Activated CD8-positive, alpha-beta T cell treated with anti-CD3 and anti-CD28 coated beads for 36 hours (primary cell): ENCODE measurements at regions not wholly inside any gene's neighbourhood (a gene's known extent, or its start where the extent isn't known, plus 50 kb on each side); places are given as distances from the start of the nearest gene placed in this dataset.

Experiments
- ATAC-seq: fragments of 200-7000 bp; cut with Tn5 transposase; one replicate; pipeline ENCODE4 v1.10.0; 2021; ENCODE audit warnings: mild to moderate bottlenecking, moderate library complexity
- CTCF ChIA-PET: fragments of 350-600 bp; sonication (Branson Sonifier 250); formaldehyde crosslinking; loops from one replicate; lab custom pipeline; 2021; ENCODE audit warnings: antibody characterized with exemption; lab: Charles Lee
- POLR2A ChIA-PET: fragments of 350-600 bp; sonication (Branson Sonifier 250); formaldehyde crosslinking; loops from one replicate; lab custom pipeline; 2021; ENCODE audit warnings: antibody characterized with exemption; lab: Charles Lee
- DNase-seq: peaks from one replicate; pipeline ENCODE4 v3.0.0-alpha.2; 2020
- H3K27ac Mint-ChIP-seq: one replicate; pipeline ENCODE4 v1.8.0; 2021; ENCODE audit warnings: mild to moderate bottlenecking, mixed read lengths
- H3K27me3 Mint-ChIP-seq: one replicate; pipeline ENCODE4 v1.8.0; 2021; ENCODE audit warnings: mixed read lengths
- H3K36me3 Mint-ChIP-seq: one replicate; pipeline ENCODE4 v1.8.0; 2021; ENCODE audit warnings: low read depth, mixed read lengths
- H3K4me1 Mint-ChIP-seq: one replicate; pipeline ENCODE4 v1.8.0; 2021; ENCODE audit warnings: low read depth, mixed read lengths
- H3K4me3 Mint-ChIP-seq: one replicate; pipeline ENCODE4 v1.8.0; 2021; ENCODE audit warnings: mild to moderate bottlenecking, moderate library complexity, mixed read lengths
- H3K9me3 Mint-ChIP-seq: one replicate; pipeline ENCODE4 v1.8.0; 2021; ENCODE audit warnings: mixed read lengths
- intact Hi-C: fragments of 100-400 bp; cut with micrococcal nuclease; formaldehyde crosslinking; loops from one replicate; pipeline ENCODE4 v1.10.0; 2022
- TF ChIP-seq, protein P1 (sequence below): fragments of 200-600 bp; IDR thresholded peaks from one replicate; pipeline ENCODE4 v1.8.0; 2022; ENCODE audit warnings: antibody characterized with exemption, mild to moderate bottlenecking

DNA sequence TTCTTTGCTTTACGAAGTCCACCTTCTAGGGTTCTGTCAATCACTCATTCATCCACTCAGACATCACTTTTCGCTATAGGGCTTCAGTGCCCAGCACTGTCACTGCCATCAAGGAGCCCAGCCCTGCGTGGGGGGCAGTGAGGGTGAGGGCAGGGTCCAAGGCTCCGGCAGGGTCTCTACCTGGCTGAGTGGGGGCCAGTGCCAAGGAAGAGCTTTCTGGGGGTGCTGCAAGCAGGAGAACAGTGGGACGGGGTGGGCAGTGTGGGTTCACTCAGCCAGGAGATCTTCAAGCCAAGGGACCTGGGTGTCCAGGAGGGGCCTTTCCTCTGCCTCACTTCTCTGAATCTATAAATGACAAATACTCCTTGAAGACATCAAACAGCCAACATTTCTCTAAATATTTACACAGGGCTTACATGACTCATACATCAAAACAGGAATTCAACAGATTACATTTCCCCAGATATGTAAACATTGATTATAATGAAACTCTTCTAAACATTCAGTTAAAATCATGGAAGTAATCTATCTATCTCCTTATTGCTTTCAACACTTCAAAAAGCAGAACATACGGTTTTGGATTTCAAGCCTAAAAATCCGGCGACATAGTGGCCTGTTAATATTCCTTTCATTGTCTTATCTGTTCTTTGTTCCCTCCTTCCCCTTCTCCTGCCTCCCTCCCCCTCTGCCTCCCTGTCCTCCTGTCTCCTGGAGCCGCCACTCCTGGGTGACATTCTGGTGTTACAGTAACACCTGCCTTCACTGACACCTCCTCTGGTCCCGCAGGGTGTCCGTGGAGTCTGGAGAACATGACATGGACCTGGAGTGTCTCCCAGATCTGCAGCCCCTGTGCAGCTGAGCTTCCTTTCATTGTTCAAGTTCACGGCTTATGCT is 94.4 kb upstream of the ADRA2C start:
- ChIA-PET CTCF (no interaction called here), POLR2A (no interaction called here)

DNA sequence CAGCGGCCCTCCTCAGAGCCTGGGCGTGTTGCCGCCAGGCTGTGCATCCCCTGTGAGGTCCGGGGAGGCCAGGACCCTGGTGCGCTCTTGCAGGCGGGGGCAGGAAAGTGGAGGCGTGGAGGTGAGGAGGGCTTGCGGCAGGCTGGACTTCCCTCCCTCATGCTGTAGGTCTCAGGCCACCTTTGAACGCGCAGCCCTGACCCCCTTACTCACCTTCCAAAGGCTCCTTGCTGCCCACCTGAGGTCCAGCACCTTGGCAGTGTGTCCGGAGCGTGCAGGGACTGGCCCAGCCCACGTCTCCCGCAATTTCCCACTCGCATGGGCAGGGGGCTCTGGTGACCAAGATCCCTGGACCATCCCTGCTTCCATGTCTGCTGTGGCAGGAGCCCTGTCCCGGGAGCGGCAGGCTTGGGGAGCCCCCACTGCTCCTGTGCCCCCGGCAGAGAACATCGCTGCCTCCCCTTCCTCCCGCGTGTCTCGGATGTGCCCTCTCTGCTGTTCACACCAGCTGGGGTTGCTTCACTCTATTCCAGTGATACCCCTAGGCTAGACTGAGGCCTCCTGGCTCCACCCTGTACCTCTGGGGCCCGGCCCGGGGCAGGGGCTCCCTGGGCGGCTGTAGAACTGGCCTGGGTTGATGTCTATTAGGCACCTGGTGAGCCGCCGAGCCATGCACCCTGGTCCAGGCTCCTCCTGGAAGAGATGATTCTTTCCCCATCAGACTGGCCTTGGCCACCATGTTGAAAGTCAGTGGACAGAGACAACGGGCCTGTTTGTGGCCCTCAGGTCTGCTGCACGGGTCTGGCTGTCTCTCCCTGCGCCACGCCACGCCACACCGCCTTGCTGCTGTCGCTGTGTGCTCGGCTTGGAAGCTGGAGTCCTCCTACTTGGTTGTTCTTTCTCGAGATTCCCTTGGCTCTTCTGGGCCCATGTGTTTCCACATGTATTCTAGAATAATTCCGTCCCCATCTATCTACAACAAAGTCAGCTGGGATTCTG is 95.4 kb upstream of the ADRA2C start:
- peaks cover 3% of the 10 kb centered on the region for H3K9me3 Mint-ChIP-seq
- H3K4me1 Mint-ChIP-seq: no peaks in the 10 kb centered on the region
- intact Hi-C loops: no loop called here
- peaks cover 6% of the 10 kb centered on the region for H3K27me3 Mint-ChIP-seq
- TF ChIP-seq, protein P1, sequence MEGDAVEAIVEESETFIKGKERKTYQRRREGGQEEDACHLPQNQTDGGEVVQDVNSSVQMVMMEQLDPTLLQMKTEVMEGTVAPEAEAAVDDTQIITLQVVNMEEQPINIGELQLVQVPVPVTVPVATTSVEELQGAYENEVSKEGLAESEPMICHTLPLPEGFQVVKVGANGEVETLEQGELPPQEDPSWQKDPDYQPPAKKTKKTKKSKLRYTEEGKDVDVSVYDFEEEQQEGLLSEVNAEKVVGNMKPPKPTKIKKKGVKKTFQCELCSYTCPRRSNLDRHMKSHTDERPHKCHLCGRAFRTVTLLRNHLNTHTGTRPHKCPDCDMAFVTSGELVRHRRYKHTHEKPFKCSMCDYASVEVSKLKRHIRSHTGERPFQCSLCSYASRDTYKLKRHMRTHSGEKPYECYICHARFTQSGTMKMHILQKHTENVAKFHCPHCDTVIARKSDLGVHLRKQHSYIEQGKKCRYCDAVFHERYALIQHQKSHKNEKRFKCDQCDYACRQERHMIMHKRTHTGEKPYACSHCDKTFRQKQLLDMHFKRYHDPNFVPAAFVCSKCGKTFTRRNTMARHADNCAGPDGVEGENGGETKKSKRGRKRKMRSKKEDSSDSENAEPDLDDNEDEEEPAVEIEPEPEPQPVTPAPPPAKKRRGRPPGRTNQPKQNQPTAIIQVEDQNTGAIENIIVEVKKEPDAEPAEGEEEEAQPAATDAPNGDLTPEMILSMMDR: no peak
- ChIA-PET CTCF (no interaction called here), POLR2A (no interaction called here)
- H3K27ac Mint-ChIP-seq: no peak overlapping the region
- no peak overlapping the region for H3K4me3 Mint-ChIP-seq
- no peaks in the 10 kb centered on the region for H3K36me3 Mint-ChIP-seq
- ATAC-seq: no peak
- no peak for DNase-seq

More for the DNA sequence above, 94.4 kb upstream of the ADRA2C start:
- Mint-ChIP-seq H3K36me3 (no peaks in the 10 kb centered on the region), H3K27me3 (peaks cover 6% of the 10 kb centered on the region), H3K4me1 (no peaks in the 10 kb centered on the region), H3K4me3 (no peak overlapping the region), H3K27ac (no peak overlapping the region), H3K9me3 (peaks cover 3% of the 10 kb centered on the region)
- no peak for DNase-seq
- intact Hi-C loops: no loop called here
- TF ChIP-seq, protein P1: no peak
- ATAC-seq: no peak

DNA sequence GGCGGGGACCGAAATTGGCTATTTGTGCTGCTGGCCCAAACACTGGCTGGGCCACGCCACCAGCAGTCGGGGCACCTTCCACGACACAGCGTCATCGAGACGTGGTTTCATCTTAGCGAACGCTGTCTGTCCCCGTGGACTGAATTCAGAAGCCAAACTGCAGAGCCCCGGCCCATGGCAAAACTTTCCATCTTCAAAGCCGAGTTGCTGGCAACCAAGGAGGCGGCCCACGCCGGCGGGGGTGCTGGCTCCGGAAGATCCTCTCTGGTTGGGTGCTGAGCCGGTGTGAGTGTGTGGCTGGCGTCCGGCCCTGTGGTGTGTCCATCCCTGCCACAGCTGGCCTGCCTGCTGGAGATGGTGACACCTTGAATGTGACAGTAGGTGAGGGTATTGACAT is 96.6 kb upstream of the ADRA2C start:
- TF ChIP-seq, protein P1: no peak
- Mint-ChIP-seq H3K36me3 (no peaks in the 10 kb centered on the region), H3K4me3 (no peak overlapping the region), H3K27me3 (peaks cover 2% of the 10 kb centered on the region), H3K9me3 (peaks cover 3% of the 10 kb centered on the region), H3K4me1 (no peaks in the 10 kb centered on the region), H3K27ac (no peak overlapping the region)
- intact Hi-C loops: no loop called here
- DNase-seq (no peak), ATAC-seq (no peak)
- ChIA-PET POLR2A (no interaction called here), CTCF (no interaction called here)

DNA sequence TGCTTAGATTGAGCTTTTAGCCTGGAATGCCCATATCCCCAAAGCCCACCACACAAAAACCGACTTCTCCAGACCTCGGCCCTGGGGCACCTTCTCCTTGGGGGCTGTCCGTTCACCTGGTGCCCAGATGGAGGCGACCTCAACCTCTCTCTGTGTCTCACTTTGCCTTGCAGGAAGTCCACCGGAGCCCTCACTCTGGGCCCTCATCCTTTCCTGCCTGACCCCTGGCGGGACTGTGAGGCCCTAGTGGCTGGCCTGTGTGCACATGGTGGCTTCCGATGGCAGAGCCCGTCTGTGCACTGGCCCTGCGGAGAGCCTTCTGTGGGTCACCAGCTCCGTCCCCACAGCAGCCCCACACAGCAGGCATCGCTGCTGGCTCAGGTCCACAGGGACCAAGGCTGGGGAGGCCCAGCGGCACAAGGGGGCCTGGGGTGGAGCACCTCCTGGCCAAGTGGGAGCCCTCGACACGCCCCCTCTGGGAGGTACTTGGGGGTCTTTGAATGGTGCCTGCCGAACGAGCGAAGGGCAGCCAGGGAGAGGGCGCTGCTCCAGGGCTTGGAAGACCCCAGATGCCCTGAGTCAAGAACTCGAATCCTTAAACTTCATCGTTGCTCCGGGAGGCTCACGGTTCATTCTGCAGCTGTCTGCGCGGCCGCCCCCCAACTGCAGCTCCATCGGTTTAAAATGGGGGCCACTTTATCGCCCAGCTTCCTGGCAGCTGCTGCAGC is 97.2 kb upstream of the ADRA2C start:
- DNase-seq (no peak), ATAC-seq (no peak)
- TF ChIP-seq, protein P1: no peak
- Mint-ChIP-seq H3K4me3 (no peak overlapping the region), H3K36me3 (no peaks in the 10 kb centered on the region), H3K4me1 (no peaks in the 10 kb centered on the region), H3K27ac (no peak overlapping the region), H3K9me3 (peaks cover 3% of the 10 kb centered on the region), H3K27me3 (peaks cover 2% of the 10 kb centered on the region)
- CTCF ChIA-PET: no interaction called here
- POLR2A ChIA-PET: no interaction called here
- intact Hi-C loops: no loop called here
